ENCODE measurements at regions not wholly inside any gene's neighbourhood (a gene's known extent, or its start where the extent isn't known, plus 50 kb on each side); places are given as distances from the start of the nearest gene placed in this dataset.

DNA sequence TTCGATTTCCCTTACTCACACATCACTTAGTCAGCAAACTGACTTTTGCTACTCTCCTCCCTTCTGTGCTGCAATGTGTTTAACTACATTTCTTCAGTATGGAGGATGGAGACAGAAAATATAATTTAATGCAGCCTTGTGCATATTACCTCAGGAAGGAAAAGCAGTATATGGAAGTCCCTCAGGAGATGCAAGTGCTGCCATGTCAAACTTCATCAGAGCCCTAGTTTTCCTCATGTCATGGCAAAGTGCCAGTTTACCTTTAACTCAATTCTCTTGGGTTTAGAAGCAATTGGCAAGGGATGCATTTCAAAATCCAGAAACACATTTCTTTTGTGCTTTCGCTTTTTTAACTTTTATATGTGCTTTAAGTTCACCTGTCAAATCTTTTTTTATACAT is 365.4 kb downstream of the ISL1 start:
- H3K27me3 Mint-ChIP-seq (ENCODE audit: insufficient read depth, low read depth, poor library complexity): peaks cover 2% of the 10 kb centered on the region
- Histone ChIP-seq H3K79me2 (replicated peaks; ENCODE audit: insufficient read depth) (no peaks in the 10 kb centered on the region), H3F3A (replicated peaks; ENCODE audit: low read depth) (no peaks in the 10 kb centered on the region), H3K4me2 (no peak overlapping the region), H3K4me1 (ENCODE audit: insufficient read depth) (no peaks in the 10 kb centered on the region), H2AFZ (no peak overlapping the region), H3K27ac (ENCODE audit: low read depth) (no peak overlapping the region), H3K36me3 (ENCODE audit: insufficient read depth) (no peaks in the 10 kb centered on the region), H4K20me1 (replicated peaks; ENCODE audit: insufficient read depth) (no peaks in the 10 kb centered on the region), H3K4me3 (no peak overlapping the region), H3K27me3 (ENCODE audit: insufficient read depth) (no peaks in the 10 kb centered on the region), H3K9me2 (ENCODE audit: insufficient read depth) (no peaks in the 10 kb centered on the region)
- no peaks in the 10 kb centered on the region for H3K4me1 Mint-ChIP-seq
- DNase-seq (ENCODE audit: low spot score): no peak
- no peak overlapping the region for H3K4me3 Mint-ChIP-seq
- no peaks in the 10 kb centered on the region for H3K9me3 Mint-ChIP-seq
- no peak for ATAC-seq
- no peaks in the 10 kb centered on the region for H3K36me3 Mint-ChIP-seq (ENCODE audit: low read depth)
- no peak overlapping the region for H3K27ac Mint-ChIP-seq
- TF ChIP-seq, protein P1, sequence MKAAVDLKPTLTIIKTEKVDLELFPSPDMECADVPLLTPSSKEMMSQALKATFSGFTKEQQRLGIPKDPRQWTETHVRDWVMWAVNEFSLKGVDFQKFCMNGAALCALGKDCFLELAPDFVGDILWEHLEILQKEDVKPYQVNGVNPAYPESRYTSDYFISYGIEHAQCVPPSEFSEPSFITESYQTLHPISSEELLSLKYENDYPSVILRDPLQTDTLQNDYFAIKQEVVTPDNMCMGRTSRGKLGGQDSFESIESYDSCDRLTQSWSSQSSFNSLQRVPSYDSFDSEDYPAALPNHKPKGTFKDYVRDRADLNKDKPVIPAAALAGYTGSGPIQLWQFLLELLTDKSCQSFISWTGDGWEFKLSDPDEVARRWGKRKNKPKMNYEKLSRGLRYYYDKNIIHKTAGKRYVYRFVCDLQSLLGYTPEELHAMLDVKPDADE (IDR thresholded peaks at IDR 0.05): no peak
- TF ChIP-seq, protein P2, sequence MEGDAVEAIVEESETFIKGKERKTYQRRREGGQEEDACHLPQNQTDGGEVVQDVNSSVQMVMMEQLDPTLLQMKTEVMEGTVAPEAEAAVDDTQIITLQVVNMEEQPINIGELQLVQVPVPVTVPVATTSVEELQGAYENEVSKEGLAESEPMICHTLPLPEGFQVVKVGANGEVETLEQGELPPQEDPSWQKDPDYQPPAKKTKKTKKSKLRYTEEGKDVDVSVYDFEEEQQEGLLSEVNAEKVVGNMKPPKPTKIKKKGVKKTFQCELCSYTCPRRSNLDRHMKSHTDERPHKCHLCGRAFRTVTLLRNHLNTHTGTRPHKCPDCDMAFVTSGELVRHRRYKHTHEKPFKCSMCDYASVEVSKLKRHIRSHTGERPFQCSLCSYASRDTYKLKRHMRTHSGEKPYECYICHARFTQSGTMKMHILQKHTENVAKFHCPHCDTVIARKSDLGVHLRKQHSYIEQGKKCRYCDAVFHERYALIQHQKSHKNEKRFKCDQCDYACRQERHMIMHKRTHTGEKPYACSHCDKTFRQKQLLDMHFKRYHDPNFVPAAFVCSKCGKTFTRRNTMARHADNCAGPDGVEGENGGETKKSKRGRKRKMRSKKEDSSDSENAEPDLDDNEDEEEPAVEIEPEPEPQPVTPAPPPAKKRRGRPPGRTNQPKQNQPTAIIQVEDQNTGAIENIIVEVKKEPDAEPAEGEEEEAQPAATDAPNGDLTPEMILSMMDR (conservative IDR thresholded peaks at IDR 0.05; ENCODE audit: low read depth in 2 of 2): no peak
